Thyroid gland (tissue), 4 donors: ENCODE measurements at regions not wholly inside any gene's neighbourhood (a gene's known extent, or its start where the extent isn't known, plus 50 kb on each side); places are given as distances from the start of the nearest gene placed in this dataset.

Source experiments
- DNase-seq, 2 donors: peaks; one replicate each; pipeline ENCODE4 v3.0.0-alpha.2; 2019
- H3K27ac ChIP-seq, 3 donors: fragments of 200-600 bp; sonication (generic); 1 replicate in 2 of 3; 2 replicates in 1 of 3; pipeline ENCODE4 v1.5.1; 2016 to 2019; ENCODE audit warnings: mild to moderate bottlenecking in 1 of 3, moderate library complexity in 1 of 3
- H3K27me3 ChIP-seq: fragments of 200-600 bp; sonication (generic); one replicate; pipeline ENCODE4 v1.5.1; 2019
- H3K36me3 ChIP-seq, 2 donors: fragments of 200-600 bp; sonication (generic); one replicate each; pipeline ENCODE4 v1.5.1; 2016 to 2019
- H3K4me1 ChIP-seq, 2 donors: fragments of 200-600 bp; sonication (generic); one replicate each; pipeline ENCODE4 v1.5.1; 2017 to 2019
- H3K4me3 ChIP-seq, 3 donors: fragments of 200-600 bp; sonication (generic); replicated peaks in 1 of 3; 1 replicate in 2 of 3; 2 replicates in 1 of 3; pipeline ENCODE4 v1.5.1; 2016; ENCODE audit warnings: mild to moderate bottlenecking in 1 of 3
- H3K9me3 ChIP-seq: fragments of 200-600 bp; sonication (generic); one replicate; pipeline ENCODE4 v1.5.1; 2017
- POLR2A ChIP-seq, 2 donors: fragments of 450-650 bp; IDR thresholded peaks; one replicate each; pipeline ENCODE4 v1.6.1; 2017; ENCODE audit warnings: antibody characterized with exemption in 2 of 2, mild to moderate bottlenecking in 2 of 2, moderate library complexity in 1 of 2
- WGBS, 2 donors: methylation state at CpG; one replicate each; pipeline ENCODE4 v1.1.5; 2017; 5-methylcytosine and 5-hydroxymethylcytosine counted together
- intact Hi-C: fragments of 100-400 bp; cut with DNase I; formaldehyde crosslinking; loops from one replicate; pipeline ENCODE4 v1.15.1; 2023
- TF ChIP-seq, protein P1 (sequence below), 6 experiments: fragments of 200-600 bp in 3 of 6; fragments of 450-650 bp in 3 of 6; sonication (generic) in 3 of 6; IDR thresholded peaks; one replicate each; pipeline ENCODE4 v1.5.1; 2016 to 2019; ENCODE audit warnings: antibody characterized with exemption in 6 of 6, mild to moderate bottlenecking in 2 of 6, inconsistent platforms in 1 of 6, moderate library complexity in 1 of 6

DNA sequence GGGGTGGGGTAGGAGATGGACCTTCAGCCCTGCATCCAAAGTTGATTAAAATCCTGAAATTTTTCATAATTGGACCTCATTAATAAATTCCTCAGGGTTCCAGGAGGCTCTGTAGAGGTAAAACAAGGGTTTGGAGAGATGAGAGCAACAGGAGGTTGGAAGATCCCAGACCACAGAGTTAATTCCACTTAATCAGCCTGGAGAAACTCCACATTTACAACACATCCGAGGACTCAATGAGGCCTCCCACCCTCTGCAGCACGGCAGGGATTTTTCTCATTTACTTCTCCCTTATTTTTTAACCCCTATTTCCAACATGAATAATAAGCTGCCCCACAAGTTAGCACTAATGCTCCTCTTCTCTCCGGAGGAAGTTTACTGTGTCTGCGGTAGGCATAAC lies 165.0 kb upstream of the MAP3K1 start:
- Histone ChIP-seq H3K27ac (no peak overlapping the region), H3K27me3 (no peaks in the 10 kb centered on the region), H3K9me3 (no peaks in the 10 kb centered on the region), H3K36me3 (no peaks in the 10 kb centered on the region), H3K4me3 (no peak overlapping the region), H3K4me1 (peaks cover 0 to 3% of the 10 kb centered on the region in 2 donors)
- intact Hi-C loops: no loop called here
- TF ChIP-seq POLR2A (IDR thresholded peaks at IDR 0.05): no peak
- TF ChIP-seq, protein P1, sequence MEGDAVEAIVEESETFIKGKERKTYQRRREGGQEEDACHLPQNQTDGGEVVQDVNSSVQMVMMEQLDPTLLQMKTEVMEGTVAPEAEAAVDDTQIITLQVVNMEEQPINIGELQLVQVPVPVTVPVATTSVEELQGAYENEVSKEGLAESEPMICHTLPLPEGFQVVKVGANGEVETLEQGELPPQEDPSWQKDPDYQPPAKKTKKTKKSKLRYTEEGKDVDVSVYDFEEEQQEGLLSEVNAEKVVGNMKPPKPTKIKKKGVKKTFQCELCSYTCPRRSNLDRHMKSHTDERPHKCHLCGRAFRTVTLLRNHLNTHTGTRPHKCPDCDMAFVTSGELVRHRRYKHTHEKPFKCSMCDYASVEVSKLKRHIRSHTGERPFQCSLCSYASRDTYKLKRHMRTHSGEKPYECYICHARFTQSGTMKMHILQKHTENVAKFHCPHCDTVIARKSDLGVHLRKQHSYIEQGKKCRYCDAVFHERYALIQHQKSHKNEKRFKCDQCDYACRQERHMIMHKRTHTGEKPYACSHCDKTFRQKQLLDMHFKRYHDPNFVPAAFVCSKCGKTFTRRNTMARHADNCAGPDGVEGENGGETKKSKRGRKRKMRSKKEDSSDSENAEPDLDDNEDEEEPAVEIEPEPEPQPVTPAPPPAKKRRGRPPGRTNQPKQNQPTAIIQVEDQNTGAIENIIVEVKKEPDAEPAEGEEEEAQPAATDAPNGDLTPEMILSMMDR (IDR thresholded peaks at IDR 0.05): no peak
- no peak for DNase-seq
- 83 to 90% methylated on average over 4 of the region's 4 CpGs for WGBS, 2 donors

DNA sequence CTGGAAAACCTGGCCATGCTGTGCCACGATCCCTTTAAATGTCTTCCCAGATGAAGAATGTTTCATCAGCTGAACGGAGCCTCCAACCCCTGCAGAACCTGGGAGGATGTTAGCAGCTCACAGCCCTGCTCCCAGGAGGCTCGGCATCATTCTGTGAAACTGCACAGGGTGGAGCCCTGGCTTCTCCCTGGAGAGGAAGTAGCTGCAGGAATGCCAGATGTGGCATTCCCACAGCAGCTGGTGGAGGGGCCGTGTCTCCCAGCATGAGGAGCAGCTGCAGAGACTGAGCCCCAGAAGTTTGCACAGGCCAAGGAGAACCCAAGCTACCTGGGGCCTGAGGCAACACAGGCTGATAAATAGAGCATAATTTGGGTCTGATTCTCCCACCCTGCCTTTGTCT lies 165.8 kb upstream of the MAP3K1 start:
- 66 to 75% methylated on average over 3 to 4 of the region's 4 CpGs for WGBS, 2 donors
- no peaks in the 10 kb centered on the region for H3K9me3 ChIP-seq
- intact Hi-C loops: no loop called here
- no peak overlapping the region for H3K4me3 ChIP-seq
- no peaks in the 10 kb centered on the region for H3K36me3 ChIP-seq
- TF ChIP-seq, protein P1 (IDR thresholded peaks at IDR 0.05): no peak
- TF ChIP-seq POLR2A (IDR thresholded peaks at IDR 0.05): no peak
- H3K27ac ChIP-seq: no peak overlapping the region
- H3K27me3 ChIP-seq: no peaks in the 10 kb centered on the region
- DNase-seq: no peak
- H3K4me1 ChIP-seq: peaks cover 0 to 3% of the 10 kb centered on the region in 2 donors

DNA sequence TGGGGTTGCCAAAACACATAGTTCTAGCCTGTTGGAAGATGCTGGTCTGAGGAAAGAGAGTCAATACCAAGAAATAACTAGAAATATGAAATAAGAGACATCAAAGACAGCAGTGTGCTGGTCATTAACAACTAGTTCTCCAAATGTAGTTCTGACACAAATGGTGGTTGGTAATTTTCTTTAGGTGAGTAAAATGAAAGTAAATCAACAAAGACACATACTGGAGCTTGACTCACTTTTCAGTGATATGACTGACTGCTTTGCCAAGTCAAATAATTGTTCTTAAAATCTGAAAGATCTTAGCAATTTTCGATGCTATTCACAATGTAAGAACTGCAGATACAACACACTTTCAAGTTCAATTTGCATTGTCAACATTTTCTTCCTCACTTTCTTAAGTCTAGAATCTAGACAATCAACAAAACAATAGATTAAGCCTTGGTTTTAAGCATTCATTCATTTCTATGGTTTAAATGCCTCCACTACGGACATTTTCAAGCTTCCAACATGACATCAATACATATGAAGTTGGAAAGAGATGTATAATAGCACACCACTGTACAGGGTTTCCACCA lies 166.8 kb upstream of the MAP3K1 start:
- intact Hi-C loops: no loop called here
- Histone ChIP-seq H3K27me3 (no peaks in the 10 kb centered on the region), H3K4me3 (no peak overlapping the region), H3K9me3 (no peaks in the 10 kb centered on the region), H3K4me1 (peaks cover 0 to 3% of the 10 kb centered on the region in 2 donors), H3K27ac (no peak overlapping the region), H3K36me3 (no peaks in the 10 kb centered on the region)
- WGBS, 2 donors: 88 to 92% methylated on average over 2 of the region's 2 CpGs
- TF ChIP-seq, protein P1 (IDR thresholded peaks at IDR 0.05): no peak
- DNase-seq: no peak

DNA sequence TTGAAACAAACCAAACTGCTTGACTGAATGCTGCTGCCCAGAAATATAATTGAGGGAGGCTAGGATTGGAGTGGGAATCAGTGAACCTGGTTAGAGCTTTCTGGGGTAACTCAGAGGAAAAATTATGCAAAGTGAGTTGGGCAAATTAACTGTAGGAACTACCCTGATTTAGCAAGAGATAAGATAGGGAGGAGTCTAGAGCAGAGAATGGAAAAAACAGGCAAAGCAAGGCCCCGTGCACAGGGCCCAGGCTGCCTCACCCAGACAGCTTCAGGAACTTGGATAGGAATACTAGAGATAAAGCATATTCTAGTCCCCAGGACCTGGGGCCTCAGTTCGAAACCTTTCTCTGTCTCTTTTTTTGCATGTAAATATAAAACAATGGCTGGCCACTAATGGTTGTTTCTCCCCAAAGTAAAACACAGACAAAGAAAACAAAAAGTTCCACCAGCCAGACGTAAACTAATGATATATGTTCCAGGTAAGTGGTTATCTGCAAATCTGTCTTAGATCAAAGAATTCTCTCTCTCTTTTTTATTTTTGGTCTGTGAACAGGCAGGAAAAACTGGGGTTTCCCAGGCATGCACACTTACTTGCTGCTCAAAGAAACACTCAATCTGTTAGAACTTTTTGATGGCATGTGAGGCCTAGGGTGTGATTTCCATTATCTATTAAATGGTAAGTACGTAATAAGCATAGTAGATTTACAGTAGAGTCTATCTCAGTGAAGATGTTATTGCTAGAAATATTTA lies 168.1 kb upstream of the MAP3K1 start:
- H3K27me3 ChIP-seq: no peaks in the 10 kb centered on the region
- no peak overlapping the region for H3K27ac ChIP-seq
- no peaks in the 10 kb centered on the region for H3K36me3 ChIP-seq
- no peak for TF ChIP-seq POLR2A (IDR thresholded peaks at IDR 0.05)
- peaks cover 4 to 7% of the 10 kb centered on the region in 2 donors for H3K4me1 ChIP-seq
- no peaks in the 10 kb centered on the region for H3K9me3 ChIP-seq
- H3K4me3 ChIP-seq: no peak overlapping the region
- WGBS, 2 donors: 89 to 90% methylated on average over 3 of the region's 4 CpGs
- intact Hi-C loops: no loop called here
- DNase-seq: no peak

DNA sequence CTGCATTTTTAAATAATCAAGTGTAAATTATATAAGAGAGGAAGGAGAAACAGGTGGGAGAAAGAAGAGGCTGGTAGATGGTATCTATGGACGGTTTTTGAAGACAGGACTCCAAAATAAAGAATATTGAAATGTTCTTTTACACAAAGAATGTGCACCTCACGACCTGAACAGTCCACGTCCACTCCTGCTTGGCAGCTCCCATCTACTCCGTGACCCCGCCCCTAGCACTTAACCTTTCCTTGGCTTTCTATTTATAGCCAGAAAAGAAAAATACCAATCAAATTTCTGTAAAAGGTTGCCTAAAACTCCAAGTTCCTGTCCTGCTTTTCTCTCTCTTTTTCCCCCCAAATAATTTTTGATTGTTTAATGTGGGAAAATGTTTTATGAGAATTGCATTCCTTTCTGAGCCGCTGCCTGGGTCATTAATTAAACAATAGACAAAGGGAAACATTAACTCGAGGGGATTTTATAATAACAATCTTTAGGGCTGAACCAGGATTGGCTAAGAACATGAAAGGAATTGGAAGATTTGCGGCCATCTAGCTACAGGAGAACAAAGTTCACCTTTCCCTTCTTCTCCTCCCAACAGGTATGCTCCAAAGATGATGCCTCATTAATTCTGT lies 173.6 kb upstream of the MAP3K1 start:
- Histone ChIP-seq H3K4me3 (no peak overlapping the region), H3K9me3 (no peaks in the 10 kb centered on the region), H3K4me1 (peaks cover 31 to 36% of the 10 kb centered on the region in 2 donors), H3K36me3 (no peaks in the 10 kb centered on the region), H3K27ac (peak overlapping the region; percentile 6 to 32 (median 16)), H3K27me3 (no peaks in the 10 kb centered on the region)
- intact Hi-C loops: no loop called here
- DNase-seq: peak; percentile 69
- TF ChIP-seq, protein P1 (IDR thresholded peaks at IDR 0.05): peak in 1 of 6 experiments; percentile 12
- no peak for TF ChIP-seq POLR2A (IDR thresholded peaks at IDR 0.05)
- 28 to 39% methylated on average over 8 of the region's 8 CpGs for WGBS, 2 donors
